ENCODE measurements at regions not wholly inside any gene's neighbourhood (a gene's known extent, or its start where the extent isn't known, plus 50 kb on each side); places are given as distances from the start of the nearest gene placed in this dataset.

- no peak for DNase-seq (ENCODE audit: low read depth in 2 of 2)
Observed at GRCh38 chr10:78937800-78938694, 130.7 kb upstream of the ZMIZ1 start.

GRCh38 chr10:78938695-78939672, 129.8 kb upstream of the ZMIZ1 start:
- DNase-seq (ENCODE audit: low read depth in 2 of 2), result no peak

GRCh38 chr10:78942091-78942501, 126.7 kb upstream of the ZMIZ1 start:
- DNase-seq (ENCODE audit: low read depth in 2 of 2), result no peak

GRCh38 chr10:78944723-78945312, 123.9 kb upstream of the ZMIZ1 start:
- no peak for DNase-seq (ENCODE audit: low read depth in 2 of 2)

- no peak for DNase-seq (ENCODE audit: low read depth in 2 of 2)
Observed at GRCh38 chr10:78945838-78946237, 122.9 kb upstream of the ZMIZ1 start.

GRCh38 chr10:78947226-78947625, 121.5 kb upstream of the ZMIZ1 start:
- DNase-seq (ENCODE audit: low read depth in 2 of 2), result no peak

GRCh38 chr10:78947733-78948132, 121.0 kb upstream of the ZMIZ1 start:
- no peak for DNase-seq (ENCODE audit: low read depth in 2 of 2)

GRCh38 chr10:78948621-78949030, 120.1 kb upstream of the ZMIZ1 start:
- no peak for DNase-seq (ENCODE audit: low read depth in 2 of 2)

GRCh38 chr10:78950656-78951587, 117.8 kb upstream of the ZMIZ1 start:
- DNase-seq (ENCODE audit: low read depth in 2 of 2), result no peak

GRCh38 chr10:78952030-78952429, 116.7 kb upstream of the ZMIZ1 start:
- DNase-seq (ENCODE audit: low read depth in 2 of 2), result no peak

GRCh38 chr10:78952686-78953085, 116.1 kb upstream of the ZMIZ1 start:
- DNase-seq (ENCODE audit: low read depth in 2 of 2), result no peak

- DNase-seq (ENCODE audit: low read depth in 2 of 2), result no peak
Observed at GRCh38 chr10:78953113-78953798, 115.5 kb upstream of the ZMIZ1 start.

GRCh38 chr10:78953799-78954297, 114.9 kb upstream of the ZMIZ1 start:
- no peak for DNase-seq (ENCODE audit: low read depth in 2 of 2)

- DNase-seq (ENCODE audit: low read depth in 2 of 2), result no peak
Observed at GRCh38 chr10:78954689-78955088, 114.1 kb upstream of the ZMIZ1 start.

- DNase-seq (ENCODE audit: low read depth in 2 of 2), result no peak
Observed at GRCh38 chr10:78955206-78955605, 113.6 kb upstream of the ZMIZ1 start.

GRCh38 chr10:78956391-78956790, 112.4 kb upstream of the ZMIZ1 start:
- DNase-seq (ENCODE audit: low read depth in 2 of 2), result no peak

GRCh38 chr10:78957471-78958039, 111.2 kb upstream of the ZMIZ1 start:
- no peak for DNase-seq (ENCODE audit: low read depth in 2 of 2)

GRCh38 chr10:78959217-78959923, 109.4 kb upstream of the ZMIZ1 start:
- DNase-seq (ENCODE audit: low read depth in 2 of 2), result no peak

GRCh38 chr10:78959924-78960285, 108.9 kb upstream of the ZMIZ1 start:
- no peak for DNase-seq (ENCODE audit: low read depth in 2 of 2)

All from stimulated activated CD4-positive, alpha-beta T cell treated with anti-CD3 and anti-CD28 coated beads, Interleukin-4, amount 100 ng/mL, for 48 hours (primary cell).